ENCODE measurements at regions not wholly inside any gene's neighbourhood (a gene's known extent, or its start where the extent isn't known, plus 50 kb on each side); places are given as distances from the start of the nearest gene placed in this dataset.

DNA sequence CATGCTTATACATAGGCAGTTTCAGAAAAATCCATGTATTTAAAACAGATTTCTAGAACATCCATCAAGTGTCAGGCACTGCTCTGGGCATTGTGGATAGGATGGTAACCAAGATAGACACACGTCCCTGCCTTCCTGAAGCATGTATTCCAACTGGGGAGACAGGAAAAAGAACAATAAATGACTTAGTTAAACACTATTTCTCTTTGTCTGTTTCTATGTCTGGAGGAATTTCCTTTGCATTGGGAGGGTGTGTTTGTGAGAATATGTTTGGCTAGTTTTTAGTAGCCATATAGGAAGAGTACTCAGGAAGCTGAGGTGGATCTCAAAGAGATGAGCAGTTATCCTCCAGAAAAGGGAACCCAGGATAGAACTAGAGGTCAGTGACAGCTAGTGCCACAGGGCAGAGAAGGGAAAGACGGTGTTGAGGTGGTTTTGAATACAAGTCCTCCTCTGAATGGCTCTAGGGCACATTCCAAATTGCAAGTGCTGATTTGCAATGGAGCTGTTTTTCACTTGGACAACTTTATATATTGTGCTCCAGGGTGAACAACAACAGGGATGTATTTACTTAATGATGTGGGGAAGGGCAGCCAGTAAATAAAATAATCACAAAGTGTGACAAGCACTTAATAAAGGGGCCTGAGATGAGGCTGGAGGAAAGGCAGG is 144.7 kb upstream of the SHB start:
- H3K4me3 ChIP-seq = no peak overlapping the region
- no peaks in the 10 kb centered on the region for H4K20me1 ChIP-seq (ENCODE audit: insufficient read depth, poor library complexity, severe bottlenecking)
- no peak for TF ChIP-seq EZH2phosphoT487 (IDR thresholded peaks at IDR 0.05; ENCODE audit: low read depth, severe bottlenecking, unreplicated experiment)
- TF ChIP-seq EZH2 (IDR thresholded peaks at IDR 0.05; ENCODE audit: borderline replicate concordance) = no peak
- TF ChIP-seq, protein P1, sequence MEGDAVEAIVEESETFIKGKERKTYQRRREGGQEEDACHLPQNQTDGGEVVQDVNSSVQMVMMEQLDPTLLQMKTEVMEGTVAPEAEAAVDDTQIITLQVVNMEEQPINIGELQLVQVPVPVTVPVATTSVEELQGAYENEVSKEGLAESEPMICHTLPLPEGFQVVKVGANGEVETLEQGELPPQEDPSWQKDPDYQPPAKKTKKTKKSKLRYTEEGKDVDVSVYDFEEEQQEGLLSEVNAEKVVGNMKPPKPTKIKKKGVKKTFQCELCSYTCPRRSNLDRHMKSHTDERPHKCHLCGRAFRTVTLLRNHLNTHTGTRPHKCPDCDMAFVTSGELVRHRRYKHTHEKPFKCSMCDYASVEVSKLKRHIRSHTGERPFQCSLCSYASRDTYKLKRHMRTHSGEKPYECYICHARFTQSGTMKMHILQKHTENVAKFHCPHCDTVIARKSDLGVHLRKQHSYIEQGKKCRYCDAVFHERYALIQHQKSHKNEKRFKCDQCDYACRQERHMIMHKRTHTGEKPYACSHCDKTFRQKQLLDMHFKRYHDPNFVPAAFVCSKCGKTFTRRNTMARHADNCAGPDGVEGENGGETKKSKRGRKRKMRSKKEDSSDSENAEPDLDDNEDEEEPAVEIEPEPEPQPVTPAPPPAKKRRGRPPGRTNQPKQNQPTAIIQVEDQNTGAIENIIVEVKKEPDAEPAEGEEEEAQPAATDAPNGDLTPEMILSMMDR (IDR thresholded peaks at IDR 0.05; ENCODE audit: poor library complexity) = no peak
- no peaks in the 10 kb centered on the region for H3K27me3 ChIP-seq
- no peaks in the 10 kb centered on the region for H3K4me1 ChIP-seq (ENCODE audit: insufficient read depth)
- no peak overlapping the region for H3K4me2 ChIP-seq
- no peak overlapping the region for H2AFZ ChIP-seq
- H3K9me2 ChIP-seq (replicated peaks; ENCODE audit: insufficient read depth) = no peaks in the 10 kb centered on the region
- 75% methylated on average over 2 of the region's 2 CpGs for WGBS (ENCODE audit: low lambda C conversion rate, missing lambda C conversion rate)
- no peaks in the 10 kb centered on the region for H3K36me3 ChIP-seq (replicated peaks; ENCODE audit: insufficient read depth, low read depth)
- no peaks in the 10 kb centered on the region for H3K9me3 ChIP-seq (ENCODE audit: low read depth)
- H3K27ac ChIP-seq = no peak overlapping the region
- no peak for DNase-seq (ENCODE audit: low spot score)
- H3K79me2 ChIP-seq = no peaks in the 10 kb centered on the region

DNA sequence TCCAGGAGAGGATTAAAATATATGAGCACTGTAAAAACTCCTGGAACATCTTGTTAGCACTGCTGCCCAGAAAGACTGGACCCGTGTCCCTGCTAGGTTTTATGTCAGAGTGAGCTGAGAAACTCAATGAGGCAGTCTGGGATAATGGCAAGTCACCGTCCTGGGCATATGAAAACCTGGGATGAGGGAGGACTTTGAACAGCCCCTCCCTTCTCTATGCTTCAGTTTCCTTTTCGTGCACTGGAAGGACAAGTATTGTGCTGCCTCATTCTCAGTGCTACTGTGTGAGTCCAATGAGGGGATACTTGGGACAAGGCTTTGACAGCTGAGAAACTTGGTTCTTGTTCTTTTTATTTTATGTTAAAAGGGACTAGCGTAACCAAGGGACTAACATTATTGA is 143.0 kb upstream of the SHB start:
- DNase-seq (ENCODE audit: low spot score) = peak; percentile 64
- no peaks in the 10 kb centered on the region for H3K9me2 ChIP-seq (replicated peaks; ENCODE audit: insufficient read depth)
- no peaks in the 10 kb centered on the region for H3K36me3 ChIP-seq (replicated peaks; ENCODE audit: insufficient read depth, low read depth)
- TF ChIP-seq, protein P1 (IDR thresholded peaks at IDR 0.05; ENCODE audit: poor library complexity) = no peak
- TF ChIP-seq EZH2 (IDR thresholded peaks at IDR 0.05; ENCODE audit: borderline replicate concordance) (no peak), EZH2phosphoT487 (IDR thresholded peaks at IDR 0.05; ENCODE audit: low read depth, severe bottlenecking, unreplicated experiment) (no peak)
- H4K20me1 ChIP-seq (ENCODE audit: insufficient read depth, poor library complexity, severe bottlenecking) = no peaks in the 10 kb centered on the region
- H3K9me3 ChIP-seq (ENCODE audit: low read depth) = no peaks in the 10 kb centered on the region
- H3K4me1 ChIP-seq (ENCODE audit: insufficient read depth) = no peaks in the 10 kb centered on the region
- H3K4me2 ChIP-seq = no peak overlapping the region
- no peak overlapping the region for H3K4me3 ChIP-seq
- WGBS (ENCODE audit: low lambda C conversion rate, missing lambda C conversion rate) = 54% methylated on average over 4 of the region's 4 CpGs
- H2AFZ ChIP-seq = no peak overlapping the region
- no peaks in the 10 kb centered on the region for H3K79me2 ChIP-seq
- H3K27ac ChIP-seq = peak overlapping the region; percentile 60
- H3K27me3 ChIP-seq = no peaks in the 10 kb centered on the region

DNA sequence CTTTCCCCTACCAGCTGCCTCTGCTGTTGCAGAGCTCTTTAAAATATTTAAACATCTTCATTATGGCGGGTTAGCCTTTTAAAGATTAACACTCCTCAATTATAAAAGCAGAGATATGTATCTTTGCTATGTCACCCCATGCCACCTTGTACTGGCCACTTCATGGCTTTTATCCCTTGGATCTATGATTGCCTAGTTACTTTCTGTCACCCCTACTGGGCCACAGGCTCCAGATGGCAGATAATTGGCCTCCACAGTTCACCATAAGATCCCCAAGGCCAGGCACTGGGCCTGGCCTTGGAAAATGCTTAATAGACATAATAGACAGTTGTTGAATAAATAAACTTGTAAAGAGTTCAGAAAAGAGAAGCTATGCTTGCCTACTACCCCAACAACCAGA is 142.0 kb upstream of the SHB start:
- H3K4me1 ChIP-seq (ENCODE audit: insufficient read depth) = no peaks in the 10 kb centered on the region

DNA sequence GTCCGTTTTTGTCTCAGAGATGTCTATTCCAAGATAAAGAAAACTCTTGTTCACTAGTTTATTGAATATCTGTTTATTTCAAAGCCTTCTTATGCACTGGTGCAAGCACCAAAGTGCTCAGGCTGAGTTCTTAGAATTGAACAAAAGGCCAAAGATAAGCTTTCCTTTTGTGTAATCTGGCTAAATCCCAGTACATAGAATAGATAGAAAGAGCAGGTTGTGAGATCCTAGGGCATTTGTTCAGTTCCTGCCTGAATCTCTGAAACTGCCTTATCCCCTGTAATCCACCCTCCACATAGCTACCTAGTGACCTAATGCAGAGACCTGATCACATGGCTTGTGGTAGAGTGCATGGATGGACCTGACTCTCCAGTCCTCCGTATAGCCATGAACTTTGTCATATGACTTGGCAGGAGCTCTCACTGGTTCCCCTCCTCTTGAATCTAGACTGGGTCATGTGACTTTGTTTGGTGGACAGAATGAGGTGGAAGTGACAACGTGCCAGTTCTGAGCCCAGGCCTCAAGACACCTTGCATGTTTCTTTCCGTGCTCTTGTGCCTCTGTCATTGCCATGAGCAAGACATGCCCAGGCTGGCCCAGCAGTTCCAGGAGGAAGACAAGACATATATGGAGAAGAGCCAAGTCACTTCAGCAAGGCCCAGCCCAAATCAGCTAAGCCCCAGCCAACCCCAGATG is 139.3 kb upstream of the SHB start:
- Histone ChIP-seq H3K27ac (peak overlapping the region; percentile 35), H3K4me2 (no peak overlapping the region), H3K9me2 (replicated peaks; ENCODE audit: insufficient read depth) (no peaks in the 10 kb centered on the region), H3K4me1 (ENCODE audit: insufficient read depth) (no peaks in the 10 kb centered on the region), H2AFZ (no peak overlapping the region), H3K27me3 (no peaks in the 10 kb centered on the region), H3K36me3 (replicated peaks; ENCODE audit: insufficient read depth, low read depth) (no peaks in the 10 kb centered on the region), H3K79me2 (no peaks in the 10 kb centered on the region), H3K9me3 (ENCODE audit: low read depth) (no peaks in the 10 kb centered on the region), H3K4me3 (no peak overlapping the region), H4K20me1 (ENCODE audit: insufficient read depth, poor library complexity, severe bottlenecking) (no peaks in the 10 kb centered on the region)
- WGBS (ENCODE audit: low lambda C conversion rate, missing lambda C conversion rate) = 70% methylated on average over 4 of the region's 4 CpGs
- peak; percentile 57 for DNase-seq (ENCODE audit: low spot score)
- TF ChIP-seq, protein P1 (IDR thresholded peaks at IDR 0.05; ENCODE audit: poor library complexity) = no peak
- TF ChIP-seq EZH2 (IDR thresholded peaks at IDR 0.05; ENCODE audit: borderline replicate concordance) (no peak), EZH2phosphoT487 (IDR thresholded peaks at IDR 0.05; ENCODE audit: low read depth, severe bottlenecking, unreplicated experiment) (no peak)

More for the DNA sequence above, 142.0 kb upstream of the SHB start:
- TF ChIP-seq EZH2 (IDR thresholded peaks at IDR 0.05; ENCODE audit: borderline replicate concordance) = no peak
- Histone ChIP-seq H3K4me3 (no peak overlapping the region), H3K9me2 (replicated peaks; ENCODE audit: insufficient read depth) (no peaks in the 10 kb centered on the region), H3K27me3 (no peaks in the 10 kb centered on the region), H3K9me3 (ENCODE audit: low read depth) (no peaks in the 10 kb centered on the region), H3K79me2 (no peaks in the 10 kb centered on the region), H3K36me3 (replicated peaks; ENCODE audit: insufficient read depth, low read depth) (no peaks in the 10 kb centered on the region), H4K20me1 (ENCODE audit: insufficient read depth, poor library complexity, severe bottlenecking) (no peaks in the 10 kb centered on the region), H3K4me2 (no peak overlapping the region), H3K27ac (no peak overlapping the region), H2AFZ (no peak overlapping the region)
- 65% methylated on average over 1 of the region's 1 CpG for WGBS (ENCODE audit: low lambda C conversion rate, missing lambda C conversion rate)
- DNase-seq (ENCODE audit: low spot score) = no peak
